HUES48 (cell line): ENCODE measurements at regions not wholly inside any gene's neighbourhood (a gene's known extent, or its start where the extent isn't known, plus 50 kb on each side); places are given as distances from the start of the nearest gene placed in this dataset.

ENCODE experiments used
- H3K27ac ChIP-seq: one replicate; pipeline ENCODE4 v1.7.0; 2013; ENCODE audit warnings: low read depth, low read length, inconsistent platforms
- H3K27me3 ChIP-seq: 2 replicates; pipeline ENCODE4 v1.6.1; 2013; ENCODE audit warnings: mild to moderate bottlenecking, low read length; ENCODE audit not compliant: control insufficient read depth, insufficient read depth
- H3K36me3 ChIP-seq: 2 replicates; pipeline ENCODE4 v1.6.1; 2013; ENCODE audit warnings: low read length; ENCODE audit not compliant: control insufficient read depth, insufficient read depth
- H3K4me1 ChIP-seq: 2 replicates; pipeline ENCODE4 v1.6.1; 2013; ENCODE audit warnings: mild to moderate bottlenecking, low read length; ENCODE audit not compliant: control insufficient read depth, insufficient read depth
- H3K4me3 ChIP-seq: 2 replicates; pipeline ENCODE4 v1.5.1; 2013; ENCODE audit warnings: mild to moderate bottlenecking, low read depth, low read length
- H3K9ac ChIP-seq: 2 replicates; pipeline ENCODE4 v1.6.1; 2013; ENCODE audit warnings: mild to moderate bottlenecking, low read depth, low read length, moderate library complexity
- H3K9me3 ChIP-seq: 2 replicates; pipeline ENCODE4 v1.6.1; 2013; ENCODE audit warnings: low read length; ENCODE audit not compliant: control insufficient read depth, insufficient read depth

DNA sequence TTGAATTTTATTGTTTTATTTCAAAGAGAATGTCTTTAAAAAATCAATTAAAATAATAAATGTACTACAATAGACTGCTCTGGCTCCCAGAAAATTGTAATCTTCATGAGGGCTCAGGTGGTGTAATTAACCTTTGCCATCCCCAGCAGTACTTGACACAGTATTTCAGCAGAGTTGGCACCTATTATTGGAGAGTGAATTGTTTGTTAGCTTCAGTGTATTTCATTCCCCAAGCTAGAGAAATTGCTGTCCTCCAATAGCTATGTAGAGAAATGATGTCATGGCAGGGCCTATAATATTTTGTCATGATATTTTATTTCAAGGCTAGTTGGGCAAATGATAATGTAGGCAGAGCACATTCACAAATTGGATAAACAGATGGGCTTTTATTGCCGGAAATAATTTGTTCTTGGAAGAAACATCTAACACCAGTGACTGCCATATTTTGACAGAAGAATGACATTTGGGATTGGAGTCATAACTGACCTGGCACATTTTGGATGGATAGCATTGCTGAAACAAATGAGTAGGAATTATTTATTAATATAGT, 712.0 kb upstream of the NXPH2 start:
- H3K9me3 ChIP-seq, result no peaks in the 10 kb centered on the region
- H3K27me3 ChIP-seq, result no peaks in the 10 kb centered on the region
- H3K4me1 ChIP-seq, result peaks cover 3% of the 10 kb centered on the region; the same call in 1 of the 2 replicates
- H3K4me3 ChIP-seq, result no peak overlapping the region
- H3K9ac ChIP-seq, result no peak overlapping the region
- H3K27ac ChIP-seq, result no peak overlapping the region
- no peaks in the 10 kb centered on the region for H3K36me3 ChIP-seq

DNA sequence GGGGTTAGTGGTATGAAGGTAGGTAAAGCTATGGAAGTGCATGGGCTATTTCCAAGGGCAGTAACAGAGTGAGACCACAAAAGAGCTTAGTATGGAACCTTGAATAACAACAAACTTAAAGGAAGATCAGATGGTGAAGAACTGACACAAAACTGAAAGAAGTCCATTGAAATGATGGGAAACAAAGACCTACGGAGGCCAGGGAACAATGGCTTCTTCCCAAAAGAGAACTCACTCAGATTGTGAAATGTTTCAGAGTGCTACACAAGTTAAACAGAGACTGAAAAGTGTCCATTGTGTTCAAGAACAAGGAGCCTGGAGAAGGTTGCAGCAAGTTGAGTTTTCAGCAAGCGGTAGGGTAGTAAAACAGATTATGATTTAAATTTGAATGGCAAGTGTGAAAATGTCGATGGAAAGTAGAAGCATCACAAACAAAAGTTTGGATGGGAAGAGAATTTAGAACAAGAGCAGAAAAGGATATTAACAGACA, 700.0 kb upstream of the NXPH2 start:
- peaks cover 27% of the 10 kb centered on the region; the same call in 1 of the 2 replicates for H3K4me1 ChIP-seq
- no peak overlapping the region for H3K9ac ChIP-seq
- no peaks in the 10 kb centered on the region for H3K9me3 ChIP-seq
- no peak overlapping the region for H3K4me3 ChIP-seq
- H3K27ac ChIP-seq, result no peak overlapping the region
- H3K36me3 ChIP-seq, result no peaks in the 10 kb centered on the region
- no peaks in the 10 kb centered on the region for H3K27me3 ChIP-seq

- no peak overlapping the region for H3K9ac ChIP-seq
- no peaks in the 10 kb centered on the region for H3K9me3 ChIP-seq
- no peak overlapping the region for H3K27ac ChIP-seq
- H3K27me3 ChIP-seq, result no peaks in the 10 kb centered on the region
- no peak overlapping the region for H3K4me3 ChIP-seq
- peaks cover 27% of the 10 kb centered on the region; the same call in 1 of the 2 replicates for H3K4me1 ChIP-seq
- H3K36me3 ChIP-seq, result no peaks in the 10 kb centered on the region
Measured at GRCh38 chr2:139478165-139478914, 698.1 kb upstream of the NXPH2 start.

- Histone ChIP-seq H3K4me3 (no peak overlapping the region), H3K4me1 (peaks cover 27% of the 10 kb centered on the region; the same call in 1 of the 2 replicates)
Measured at GRCh38 chr2:139477618-139478017, 697.4 kb upstream of the NXPH2 start.

GRCh38 chr2:139469985-139470384, 689.8 kb upstream of the NXPH2 start:
- Histone ChIP-seq H3K9ac (no peak overlapping the region), H3K9me3 (no peaks in the 10 kb centered on the region), H3K27me3 (no peaks in the 10 kb centered on the region), H3K4me3 (no peak overlapping the region), H3K27ac (no peak overlapping the region), H3K36me3 (no peaks in the 10 kb centered on the region), H3K4me1 (peaks cover 7% of the 10 kb centered on the region; the same call in 1 of the 2 replicates)

More at GRCh38 chr2:139477618-139478017, 697.4 kb upstream of the NXPH2 start:
- no peak overlapping the region for H3K9ac ChIP-seq
- no peak overlapping the region for H3K27ac ChIP-seq
- H3K36me3 ChIP-seq, result no peaks in the 10 kb centered on the region
- no peaks in the 10 kb centered on the region for H3K27me3 ChIP-seq
- H3K9me3 ChIP-seq, result no peaks in the 10 kb centered on the region

- Histone ChIP-seq H3K4me3 (no peak overlapping the region), H3K36me3 (no peaks in the 10 kb centered on the region), H3K9me3 (no peaks in the 10 kb centered on the region), H3K27ac (no peak overlapping the region), H3K4me1 (peaks cover 7% of the 10 kb centered on the region; the same call in 1 of the 2 replicates), H3K27me3 (no peaks in the 10 kb centered on the region), H3K9ac (no peak overlapping the region)
Measured at GRCh38 chr2:139465789-139466188, 685.6 kb upstream of the NXPH2 start.

GRCh38 chr2:139457873-139458272, 677.7 kb upstream of the NXPH2 start:
- H3K36me3 ChIP-seq, result no peaks in the 10 kb centered on the region
- H3K27ac ChIP-seq, result no peak overlapping the region
- no peak overlapping the region for H3K4me3 ChIP-seq
- no peaks in the 10 kb centered on the region for H3K27me3 ChIP-seq
- H3K4me1 ChIP-seq, result no peaks in the 10 kb centered on the region
- peaks cover 4% of the 10 kb centered on the region; the same call in 1 of the 2 replicates for H3K9me3 ChIP-seq
- no peak overlapping the region for H3K9ac ChIP-seq

DNA sequence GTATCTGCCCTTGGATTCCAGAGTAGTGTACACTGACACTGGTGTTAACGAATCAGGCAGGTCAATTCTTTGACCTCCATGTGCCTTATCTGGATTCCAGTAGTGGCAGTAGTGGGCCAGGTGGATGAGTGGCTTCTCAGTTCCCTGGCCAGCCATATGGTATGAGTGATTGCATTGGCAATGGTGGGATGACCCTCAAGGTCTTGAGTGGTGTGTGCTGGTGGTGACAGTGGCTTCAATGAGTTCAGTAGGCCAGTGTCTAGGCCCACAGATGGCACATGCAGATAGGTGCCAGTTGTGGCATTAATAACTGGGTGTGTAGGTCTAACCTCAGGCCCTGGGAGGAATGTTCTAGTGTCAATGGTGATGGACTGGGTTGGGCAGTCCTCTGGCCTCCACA, 674.1 kb upstream of the NXPH2 start:
- no peaks in the 10 kb centered on the region for H3K27me3 ChIP-seq
- H3K27ac ChIP-seq, result no peak overlapping the region
- H3K9ac ChIP-seq, result no peak overlapping the region
- H3K4me1 ChIP-seq, result no peaks in the 10 kb centered on the region
- H3K4me3 ChIP-seq, result no peak overlapping the region
- no peaks in the 10 kb centered on the region for H3K36me3 ChIP-seq
- H3K9me3 ChIP-seq, result peaks cover 4% of the 10 kb centered on the region

DNA sequence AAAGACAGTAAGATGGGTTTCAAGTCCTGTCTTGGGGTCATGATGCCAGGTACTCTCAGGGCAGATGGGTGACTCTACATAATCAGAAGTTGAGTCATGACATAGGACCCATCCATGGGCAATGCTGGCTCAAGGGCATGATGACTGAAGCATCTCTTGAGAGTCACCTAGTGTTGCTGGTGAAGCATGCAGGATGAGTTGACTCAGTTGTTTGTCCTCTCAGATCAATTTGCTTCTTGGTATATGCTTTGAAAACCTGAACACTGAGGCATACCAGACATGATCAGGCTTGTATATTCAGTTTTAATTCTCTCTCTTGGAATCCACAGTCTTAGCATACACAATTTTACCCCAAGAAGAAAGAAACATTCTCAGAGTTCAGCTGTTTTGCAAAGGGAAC, 658.9 kb upstream of the NXPH2 start:
- Histone ChIP-seq H3K27ac (no peak overlapping the region), H3K4me1 (0 out of 2 replicates have a peak, but pooled peaks cover 3% of the 10 kb centered on the region), H3K9ac (no peak overlapping the region), H3K27me3 (no peaks in the 10 kb centered on the region), H3K9me3 (no peaks in the 10 kb centered on the region), H3K4me3 (no peak overlapping the region), H3K36me3 (no peaks in the 10 kb centered on the region)

DNA sequence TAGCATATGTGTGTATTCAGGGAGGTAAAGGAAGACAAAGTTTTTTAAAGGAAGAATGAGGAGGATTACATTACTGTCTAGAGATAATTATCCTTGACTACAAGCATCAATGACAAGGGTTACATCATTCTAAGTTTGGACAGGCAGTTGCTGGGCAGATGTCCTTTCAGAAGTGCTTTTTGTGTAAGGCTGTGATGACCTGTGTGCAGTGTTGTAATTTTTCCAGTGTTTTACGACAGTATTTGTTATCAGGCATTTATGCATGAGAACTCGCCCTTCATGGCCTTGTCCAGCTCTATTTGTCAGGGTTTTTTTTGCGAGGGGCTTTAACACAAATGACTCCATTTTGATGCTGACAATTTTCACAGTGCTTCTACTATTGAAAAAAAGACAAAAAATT, 658.3 kb upstream of the NXPH2 start:
- no peaks in the 10 kb centered on the region for H3K36me3 ChIP-seq
- no peak overlapping the region for H3K27ac ChIP-seq
- H3K9ac ChIP-seq, result no peak overlapping the region
- H3K9me3 ChIP-seq, result no peaks in the 10 kb centered on the region
- H3K4me1 ChIP-seq, result 0 out of 2 replicates have a peak, but pooled peaks cover 3% of the 10 kb centered on the region
- H3K27me3 ChIP-seq, result no peaks in the 10 kb centered on the region
- no peak overlapping the region for H3K4me3 ChIP-seq

DNA sequence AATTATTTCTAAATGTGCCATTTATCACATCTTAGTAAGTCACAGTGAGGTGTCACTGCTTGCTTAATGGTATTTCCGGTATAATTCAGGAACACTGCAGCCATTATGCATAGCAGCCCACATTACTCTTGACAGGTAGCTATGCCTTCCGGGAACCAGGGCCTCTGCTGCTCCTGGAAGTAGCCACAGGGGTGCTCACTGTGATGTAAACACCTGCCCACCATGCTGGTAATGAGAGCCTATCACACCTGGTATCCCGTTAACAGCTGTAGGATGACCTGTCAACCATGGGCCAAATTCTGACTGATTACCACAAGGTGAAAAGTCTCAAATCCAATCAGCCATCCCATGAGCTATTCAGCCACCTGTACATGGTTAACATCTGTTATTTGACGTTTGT, 647.0 kb upstream of the NXPH2 start:
- H3K4me1 ChIP-seq, result no peaks in the 10 kb centered on the region
- H3K36me3 ChIP-seq, result no peaks in the 10 kb centered on the region
- no peaks in the 10 kb centered on the region for H3K27me3 ChIP-seq
- no peaks in the 10 kb centered on the region for H3K9me3 ChIP-seq
- H3K27ac ChIP-seq, result no peak overlapping the region
- no peak overlapping the region for H3K4me3 ChIP-seq
- no peak overlapping the region for H3K9ac ChIP-seq
